H1 (cell line): ENCODE measurements at regions not wholly inside any gene's neighbourhood (a gene's known extent, or its start where the extent isn't known, plus 50 kb on each side); places are given as distances from the start of the nearest gene placed in this dataset.

Source experiments
- CTCF ChIA-PET: fragments of 300-600 bp; sonication (Branson Sonifier 250); formaldehyde crosslinking; loops from one replicate; lab custom pipeline; 2021; ENCODE audit not compliant: partially characterized antibody; lab: Charles Lee
- POLR2A ChIA-PET: fragments of 300-600 bp; sonication (Branson Sonifier 250); formaldehyde crosslinking; loops from one replicate; lab custom pipeline; 2021; ENCODE audit warnings: inconsistent platforms; ENCODE audit not compliant: partially characterized antibody; lab: Charles Lee
- DNase-seq, 2 experiments: peaks; one replicate each; pipeline versions ENCODE4 v3.0.0 to v3.0.0-alpha.2; 2010 to 2022; ENCODE audit warnings: low spot score in 2 of 2, low read depth in 1 of 2, mixed read lengths in 1 of 2
- FAIRE-seq: peaks from 2 replicates; lab custom pipeline; 2011; peaks lifted over from hg19 to GRCh38; lab: Jason Lieb, UNC
- H2AFZ ChIP-seq: 2 replicates; pipeline ENCODE4 v1.8.1; 2012; ENCODE audit warnings: low read length, inconsistent platforms
- H2AK5ac ChIP-seq: 2 replicates; pipeline ENCODE4 v1.6.1; 2013; ENCODE audit warnings: low read depth, low read length
- H2BK120ac ChIP-seq: replicated peaks from 2 replicates; pipeline ENCODE3; 2013; ENCODE audit warnings: low read depth, low read length, inconsistent platforms
- H2BK12ac ChIP-seq: 2 replicates; pipeline ENCODE4 v1.6.1; 2013; ENCODE audit warnings: low read depth, low read length
- H2BK15ac ChIP-seq: 2 replicates; pipeline ENCODE4 v1.6.1; 2013; ENCODE audit warnings: low read length
- H2BK20ac ChIP-seq: 2 replicates; pipeline ENCODE4 v1.6.1; 2013; ENCODE audit warnings: low read length
- H2BK5ac ChIP-seq: 2 replicates; pipeline ENCODE4 v1.6.1; 2013; ENCODE audit warnings: low read depth, low read length
- H3K14ac ChIP-seq: 2 replicates; pipeline ENCODE4 v1.6.1; 2013; ENCODE audit warnings: inconsistent platforms; ENCODE audit not compliant: insufficient read length
- H3K18ac ChIP-seq: 2 replicates; pipeline ENCODE4 v1.6.1; 2013; ENCODE audit warnings: low read length; ENCODE audit errors: extremely low read depth
- H3K23ac ChIP-seq: 2 replicates; pipeline ENCODE4 v1.6.1; 2013; ENCODE audit warnings: inconsistent platforms; ENCODE audit not compliant: insufficient read length
- H3K23me2 ChIP-seq: 2 replicates; pipeline ENCODE4 v1.6.1; 2013; ENCODE audit warnings: low read depth, low read length
- H3K27ac ChIP-seq: 2 replicates; pipeline ENCODE4 v1.6.1; 2011; ENCODE audit warnings: low read depth, low read length, inconsistent platforms
- H3K27me3 ChIP-seq, 4 experiments: replicated peaks in 1 of 4; 1 replicate in 1 of 4; 2 replicates in 3 of 4; pipeline versions ENCODE4 v1.6.1 to v1.8.1; 2011 to 2013; ENCODE audit warnings: low read length in 3 of 4, mild to moderate bottlenecking in 3 of 4, inconsistent platforms in 2 of 4, mixed read lengths in 2 of 4, moderate library complexity in 1 of 4; ENCODE audit not compliant: control insufficient read depth in 3 of 4, insufficient read depth in 3 of 4; ENCODE audit errors: extremely low read depth in 1 of 4
- H3K36me3 ChIP-seq, 4 experiments: 2 replicates each; pipeline versions ENCODE4 v1.6.1 to v1.8.1; 2011 to 2013; ENCODE audit warnings: mild to moderate bottlenecking in 4 of 4, low read length in 3 of 4, moderate library complexity in 2 of 4, control low read depth in 1 of 4, inconsistent platforms in 1 of 4; ENCODE audit not compliant: insufficient read depth in 4 of 4, control insufficient read depth in 2 of 4
- H3K4ac ChIP-seq: replicated peaks from 2 replicates; pipeline ENCODE3; 2013; ENCODE audit warnings: low read length, low read depth, mixed read lengths, inconsistent platforms; ENCODE audit not compliant: insufficient read length
- H3K4me1 ChIP-seq, 4 experiments: replicated peaks in 1 of 4; 1 replicate in 1 of 4; 2 replicates in 3 of 4; pipeline versions ENCODE4 v1.6.1 to v1.8.1; 2011 to 2013; ENCODE audit warnings: low read length in 3 of 4, inconsistent platforms in 2 of 4, mixed read lengths in 1 of 4; ENCODE audit not compliant: insufficient read depth in 4 of 4, control insufficient read depth in 3 of 4
- H3K4me2 ChIP-seq, 2 experiments: 2 replicates each; pipeline versions ENCODE4 v1.6.1 to v1.8.1; 2011 to 2013; ENCODE audit warnings: low read depth in 2 of 2, low read length in 2 of 2, control low read depth in 1 of 2, inconsistent platforms in 1 of 2, mild to moderate bottlenecking in 1 of 2; ENCODE audit not compliant: insufficient read depth in 1 of 2
- H3K4me3 ChIP-seq, 4 experiments: fragments of 200-600, 300-600 bp in 1 of 4; sonication (generic), shearing (Covaris generic), sonication (Bioruptor Twin) in 1 of 4; 2 replicates each; pipeline versions ENCODE4 v1.5.1 to v1.8.1; 2011 to 2016; ENCODE audit warnings: low read length in 4 of 4, low read depth in 3 of 4, control low read depth in 2 of 4, inconsistent platforms in 2 of 4, mild to moderate bottlenecking in 2 of 4, mixed read lengths in 1 of 4, moderate library complexity in 1 of 4; ENCODE audit not compliant: insufficient read depth in 2 of 4; ENCODE audit errors: extremely low read depth in 1 of 4
- H3K56ac ChIP-seq: replicated peaks from 2 replicates; pipeline ENCODE3; 2013; ENCODE audit warnings: low read depth, mild to moderate bottlenecking, mixed read lengths, low read length, inconsistent platforms; ENCODE audit not compliant: insufficient read length
- H3K79me1 ChIP-seq: 2 replicates; pipeline ENCODE4 v1.6.1; 2013; ENCODE audit warnings: low read depth, low read length, control low read depth
- H3K79me2 ChIP-seq, 2 experiments: 2 replicates each; pipeline versions ENCODE4 v1.6.1 to v1.8.1; 2012 to 2013; ENCODE audit warnings: low read length in 2 of 2, mild to moderate bottlenecking in 2 of 2, inconsistent platforms in 1 of 2; ENCODE audit not compliant: insufficient read depth in 2 of 2, control insufficient read depth in 1 of 2
- H3K9ac ChIP-seq, 4 experiments: replicated peaks in 1 of 4; 1 replicate in 1 of 4; 2 replicates in 3 of 4; pipeline versions ENCODE4 v1.6.1 to v1.8.1; 2011 to 2013; ENCODE audit warnings: low read depth in 3 of 4, low read length in 3 of 4, control low read depth in 2 of 4, mild to moderate bottlenecking in 2 of 4, moderate library complexity in 2 of 4, inconsistent platforms in 1 of 4; ENCODE audit errors: extremely low read depth in 1 of 4
- H3K9me3 ChIP-seq, 2 experiments: 2 replicates each; pipeline versions ENCODE4 v1.6.1 to v1.8.1; 2012 to 2013; ENCODE audit warnings: mild to moderate bottlenecking in 2 of 2, moderate library complexity in 2 of 2, control low read depth in 1 of 2, inconsistent platforms in 1 of 2, low read depth in 1 of 2, low read length in 1 of 2, mixed read lengths in 1 of 2; ENCODE audit not compliant: insufficient read depth in 2 of 2
- H4K20me1 ChIP-seq, 2 experiments: replicated peaks in 1 of 2; 2 replicates each; pipeline versions ENCODE3 to v1.8.1; 2011 to 2013; ENCODE audit warnings: inconsistent platforms in 2 of 2, low read length in 2 of 2, mild to moderate bottlenecking in 1 of 2; ENCODE audit not compliant: insufficient read depth in 2 of 2, control insufficient read depth in 1 of 2
- H4K5ac ChIP-seq: 2 replicates; pipeline ENCODE4 v1.6.1; 2013; ENCODE audit warnings: low read length, low read depth, mixed read lengths, inconsistent platforms; ENCODE audit not compliant: insufficient read length
- H4K8ac ChIP-seq: 2 replicates; pipeline ENCODE4 v1.8.0; 2013; ENCODE audit warnings: mild to moderate bottlenecking, moderate library complexity, low read length, inconsistent platforms; ENCODE audit not compliant: insufficient read depth; ENCODE audit errors: extremely low read depth
- H4K91ac ChIP-seq: replicated peaks from 2 replicates; pipeline ENCODE3; 2013; ENCODE audit warnings: low read length, mixed read lengths, inconsistent platforms; ENCODE audit not compliant: insufficient read length
- CEBPB ChIP-seq: IDR thresholded peaks from 2 replicates; pipeline ENCODE4 v1.6.1; 2012; ENCODE audit warnings: low read depth, low read length
- CHD2 ChIP-seq: IDR thresholded peaks from 2 replicates; pipeline ENCODE4 v1.6.1; 2012; ENCODE audit warnings: low read length, improper control_type of control experiment
- CTBP2 ChIP-seq: IDR thresholded peaks from 2 replicates; pipeline ENCODE4 v1.7.0; 2011; ENCODE audit warnings: borderline replicate concordance, mild to moderate bottlenecking, moderate library complexity, mixed read lengths, low read length; ENCODE audit not compliant: insufficient read depth, insufficient read length
- FOSL1 ChIP-seq: IDR thresholded peaks from 2 replicates; pipeline ENCODE4 v1.6.1; 2011; ENCODE audit warnings: mild to moderate bottlenecking, low read depth, low read length, moderate library complexity; ENCODE audit not compliant: insufficient read depth
- HDAC6 ChIP-seq: IDR thresholded peaks from one replicate; pipeline ENCODE4 v1.7.1; 2012; ENCODE audit warnings: low read depth, mild to moderate bottlenecking, inconsistent platforms, low read length, moderate library complexity
- NANOG ChIP-seq: IDR thresholded peaks from 2 replicates; pipeline ENCODE4 v1.6.1; 2011; ENCODE audit warnings: low read length, low read depth, mild to moderate bottlenecking, inconsistent platforms; ENCODE audit not compliant: insufficient read depth, poor library complexity, severe bottlenecking
- RBBP5 ChIP-seq: IDR thresholded peaks from 2 replicates; pipeline ENCODE4 v1.7.1; 2012; ENCODE audit warnings: low read depth, mild to moderate bottlenecking, inconsistent platforms, low read length, moderate library complexity, borderline replicate concordance
- SRF ChIP-seq: IDR thresholded peaks from 2 replicates; pipeline ENCODE4 v1.6.1; 2011; ENCODE audit warnings: mild to moderate bottlenecking, low read depth, low read length, moderate library complexity
- TBP ChIP-seq: IDR thresholded peaks from 2 replicates; pipeline ENCODE4 v1.6.1; 2011; ENCODE audit warnings: low read depth, low read length, improper control_type of control experiment
- YY1 ChIP-seq: IDR thresholded peaks from 2 replicates; pipeline ENCODE4 v1.6.1; 2011; ENCODE audit warnings: low read depth, mild to moderate bottlenecking, low read length
- WGBS, 2 experiments: shearing (Covaris generic) in 1 of 2; methylation state at CpG; one replicate each; pipeline versions ENCODE4 v1.1.6 to v1.1.7; 2013 to 2015; ENCODE audit warnings: low lambda C conversion rate in 2 of 2, mixed read lengths in 2 of 2, inconsistent platforms in 1 of 2, low coverage in 1 of 2, missing lambda C conversion rate in 1 of 2; ENCODE audit not compliant: insufficient replicate concordance in 2 of 2, insufficient coverage in 1 of 2, insufficient read length in 1 of 2; ENCODE audit errors: extremely low coverage in 1 of 2, missing lambda C conversion rate in 1 of 2; 5-methylcytosine and 5-hydroxymethylcytosine counted together
- TF ChIP-seq, protein P1 (sequence below), 3 experiments: IDR thresholded peaks; 1 replicate in 2 of 3; 2 replicates in 1 of 3; pipeline versions ENCODE4 v1.5.1 to v1.6.1; 2011; ENCODE audit warnings: low read length in 3 of 3, mild to moderate bottlenecking in 3 of 3, inconsistent platforms in 2 of 3, low read depth in 1 of 3, moderate library complexity in 1 of 3; ENCODE audit not compliant: insufficient read depth in 1 of 3; ENCODE audit errors: control extremely low read depth in 1 of 3

- Histone ChIP-seq H3K9ac (no peak overlapping the region), H3K23me2 (peaks cover 5% of the 10 kb centered on the region), H2BK12ac (no peak overlapping the region; the same call in 1 of the 2 replicates), H4K20me1 (no peaks in the 10 kb centered on the region), H3K56ac (no peak overlapping the region), H4K91ac (no peak overlapping the region), H3K4me2 (peak overlapping the region; percentile 62 to 63), H2BK15ac (no peak overlapping the region), H3K27ac (no peak overlapping the region), H3K36me3 (no peaks in the 10 kb centered on the region), H3K79me2 (no peaks in the 10 kb centered on the region), H4K8ac (no peak overlapping the region), H3K14ac (no peak overlapping the region), H3K4ac (no peak overlapping the region), H4K5ac (no peak overlapping the region), H3K23ac (no peak overlapping the region), H3K27me3 (no peaks in the 10 kb centered on the region), H2BK120ac (no peak overlapping the region), H2BK5ac (no peak overlapping the region), H2AFZ (no peak overlapping the region), H3K4me3 (peak overlapping the region; percentile 44 to 75 (median 68)), H3K4me1 (peaks cover 0 to 3% (median 1%) of the 10 kb centered on the region in 4 experiments; a peak in 3 of 7 replicates), H3K9me3 (no peaks in the 10 kb centered on the region), H3K18ac (no peak overlapping the region), H2AK5ac (no peak overlapping the region), H3K79me1 (no peaks in the 10 kb centered on the region), H2BK20ac (no peak overlapping the region)
- POLR2A ChIA-PET, result interaction anchor here (0.8 to 2.4 kb wide), 9 partner anchors 9 to 131 kb away, joined by 3 to 18 read pairs (median 4); a partner anchor contains a TSS
- DNase-seq (no peak), FAIRE-seq (no peak)
- CTCF ChIA-PET, result interaction anchor here (0.6 to 1.2 kb wide), 2 partner anchors 19 to 22 kb away, joined by 3 to 4 read pairs; no protein-coding TSS in a partner anchor
- WGBS, 2 experiments, result 40% methylated on average over 3 of the region's 3 CpGs; no CpG with 5 or more reads in 1 of the 2 experiments
- TF ChIP-seq TBP (no peak), YY1 (no peak), NANOG (no peak), CTBP2 (no peak), SRF (no peak), CEBPB (no peak), HDAC6 (no peak), RBBP5 (no peak), FOSL1 (no peak), CHD2 (no peak)
- TF ChIP-seq, protein P1, sequence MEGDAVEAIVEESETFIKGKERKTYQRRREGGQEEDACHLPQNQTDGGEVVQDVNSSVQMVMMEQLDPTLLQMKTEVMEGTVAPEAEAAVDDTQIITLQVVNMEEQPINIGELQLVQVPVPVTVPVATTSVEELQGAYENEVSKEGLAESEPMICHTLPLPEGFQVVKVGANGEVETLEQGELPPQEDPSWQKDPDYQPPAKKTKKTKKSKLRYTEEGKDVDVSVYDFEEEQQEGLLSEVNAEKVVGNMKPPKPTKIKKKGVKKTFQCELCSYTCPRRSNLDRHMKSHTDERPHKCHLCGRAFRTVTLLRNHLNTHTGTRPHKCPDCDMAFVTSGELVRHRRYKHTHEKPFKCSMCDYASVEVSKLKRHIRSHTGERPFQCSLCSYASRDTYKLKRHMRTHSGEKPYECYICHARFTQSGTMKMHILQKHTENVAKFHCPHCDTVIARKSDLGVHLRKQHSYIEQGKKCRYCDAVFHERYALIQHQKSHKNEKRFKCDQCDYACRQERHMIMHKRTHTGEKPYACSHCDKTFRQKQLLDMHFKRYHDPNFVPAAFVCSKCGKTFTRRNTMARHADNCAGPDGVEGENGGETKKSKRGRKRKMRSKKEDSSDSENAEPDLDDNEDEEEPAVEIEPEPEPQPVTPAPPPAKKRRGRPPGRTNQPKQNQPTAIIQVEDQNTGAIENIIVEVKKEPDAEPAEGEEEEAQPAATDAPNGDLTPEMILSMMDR (IDR thresholded peaks at IDR 0.05; ENCODE audit: control extremely low read depth in 1 of 3, insufficient read depth in 1 of 3, low read depth in 1 of 3, low read length in 3 of 3), result no peak
These were observed 60.7 kb upstream of the BTN3A2 start for GRCh38 chr6:26304213-26304796.
